OCI-LY3 (cell line): ENCODE measurements at regions not wholly inside any gene's neighbourhood (a gene's known extent, or its start where the extent isn't known, plus 50 kb on each side); places are given as distances from the start of the nearest gene placed in this dataset.

Experiments used
- H2AFZ ChIP-seq: fragments of 200-600, 300-600 bp; shearing (Covaris generic); 2 replicates; pipeline ENCODE4 v1.6.0; 2014; ENCODE audit warnings: antibody characterized with exemption, low read depth, low read length
- H3K27ac ChIP-seq: fragments of 200-600, 300-600 bp; sonication (generic); 2 replicates; pipeline ENCODE4 v1.5.1; 2014; ENCODE audit warnings: mild to moderate bottlenecking, low read length, moderate library complexity, mixed read lengths
- H3K27me3 ChIP-seq: fragments of 200-600, 300-600 bp; sonication (generic); 2 replicates; pipeline ENCODE4 v1.6.1; 2014; ENCODE audit warnings: low read depth, low read length, mixed read lengths
- H3K36me3 ChIP-seq: fragments of 200-600, 300-600 bp; sonication (generic); replicated peaks from 2 replicates; pipeline ENCODE3; 2014; ENCODE audit warnings: low read depth, low read length, mixed read lengths
- H3K4me1 ChIP-seq: fragments of 300-600, 200-600 bp; sonication (generic); 2 replicates; pipeline ENCODE4 v1.6.1; 2014; ENCODE audit warnings: low read length, mixed read lengths
- H3K4me2 ChIP-seq: fragments of 200-600, 300-600 bp; sonication (generic); 2 replicates; pipeline ENCODE4 v1.6.1; 2014; ENCODE audit warnings: low read length, mixed read lengths
- H3K4me3 ChIP-seq: fragments of 300-600, 200-600 bp; sonication (generic); 2 replicates; pipeline ENCODE4 v1.5.1; 2014; ENCODE audit warnings: antibody characterized with exemption, mild to moderate bottlenecking, low read length, moderate library complexity
- H3K79me2 ChIP-seq: fragments of 300-600, 200-600 bp; shearing (Covaris generic); 2 replicates; pipeline ENCODE4 v1.6.1; 2014; ENCODE audit warnings: mild to moderate bottlenecking, low read length, mixed read lengths
- H3K9ac ChIP-seq: fragments of 300-600, 200-600 bp; shearing (Covaris generic); 2 replicates; pipeline ENCODE4 v1.6.0; 2014; ENCODE audit warnings: mild to moderate bottlenecking, low read length, moderate library complexity
- H3K9me3 ChIP-seq: fragments of 200-600, 300-600 bp; shearing (Covaris generic); 2 replicates; pipeline ENCODE4 v1.6.1; 2014; ENCODE audit warnings: low read length, mixed read lengths; ENCODE audit not compliant: insufficient read depth
- H4K20me1 ChIP-seq: fragments of 200-600, 300-600 bp; sonication (generic); 2 replicates; pipeline ENCODE4 v1.6.1; 2016; ENCODE audit warnings: low read length, mixed read lengths; ENCODE audit not compliant: insufficient read depth
- CTCF ChIP-seq: fragments of 200-600, 300-600 bp; sonication (generic); IDR thresholded peaks from 2 replicates; pipeline ENCODE4 v1.5.1; 2014; ENCODE audit warnings: antibody characterized with exemption, low read length, low read depth
- EZH2phosphoT487 ChIP-seq: fragments of 200-600 bp; shearing (Covaris generic); IDR thresholded peaks from 2 replicates; pipeline ENCODE4 v1.6.1; 2018; ENCODE audit warnings: antibody characterized with exemption, mixed run types, low read depth

GRCh38 chr3:159513444-159513843 is 475.2 kb upstream of the IL12A start:
- no peaks in the 10 kb centered on the region for H3K79me2 ChIP-seq
- H3K27me3 ChIP-seq: no peaks in the 10 kb centered on the region; the same call in 1 of the 2 replicates
- no peak overlapping the region for H3K4me2 ChIP-seq
- TF ChIP-seq EZH2phosphoT487: no peak
- TF ChIP-seq CTCF: no peak
- no peaks in the 10 kb centered on the region for H3K36me3 ChIP-seq
- H3K9me3 ChIP-seq: no peaks in the 10 kb centered on the region
- H3K4me1 ChIP-seq: no peaks in the 10 kb centered on the region
- H3K4me3 ChIP-seq: no peak overlapping the region
- no peaks in the 10 kb centered on the region for H4K20me1 ChIP-seq
- H3K27ac ChIP-seq: no peak overlapping the region
- no peak overlapping the region for H2AFZ ChIP-seq
- no peak overlapping the region for H3K9ac ChIP-seq

GRCh38 chr3:159513867-159514380 is 474.7 kb upstream of the IL12A start:
- no peak overlapping the region for H3K27ac ChIP-seq
- H3K9ac ChIP-seq: no peak overlapping the region
- no peak overlapping the region for H3K4me3 ChIP-seq
- no peaks in the 10 kb centered on the region for H3K4me1 ChIP-seq
- H3K9me3 ChIP-seq: no peaks in the 10 kb centered on the region
- no peaks in the 10 kb centered on the region for H3K79me2 ChIP-seq
- no peaks in the 10 kb centered on the region for H4K20me1 ChIP-seq
- no peak overlapping the region for H3K4me2 ChIP-seq
- no peak overlapping the region for H2AFZ ChIP-seq
- no peaks in the 10 kb centered on the region; the same call in 1 of the 2 replicates for H3K27me3 ChIP-seq
- no peaks in the 10 kb centered on the region for H3K36me3 ChIP-seq
- TF ChIP-seq EZH2phosphoT487 (no peak), CTCF (no peak)

- Histone ChIP-seq H3K27ac (no peak overlapping the region), H3K9ac (no peak overlapping the region), H3K4me1 (no peaks in the 10 kb centered on the region), H3K36me3 (no peaks in the 10 kb centered on the region), H3K9me3 (no peaks in the 10 kb centered on the region), H3K27me3 (no peaks in the 10 kb centered on the region; the same call in 1 of the 2 replicates), H3K79me2 (no peaks in the 10 kb centered on the region), H3K4me2 (no peak overlapping the region), H2AFZ (no peak overlapping the region), H4K20me1 (no peaks in the 10 kb centered on the region), H3K4me3 (no peak overlapping the region)
- TF ChIP-seq EZH2phosphoT487 (no peak), CTCF (no peak)
Measured at GRCh38 chr3:159517105-159517504, 471.5 kb upstream of the IL12A start.

GRCh38 chr3:159520638-159521037 is 468.0 kb upstream of the IL12A start:
- no peak overlapping the region for H3K4me2 ChIP-seq
- H3K4me3 ChIP-seq: no peak overlapping the region
- no peak overlapping the region for H3K27ac ChIP-seq
- no peaks in the 10 kb centered on the region for H3K79me2 ChIP-seq
- H3K9ac ChIP-seq: no peak overlapping the region
- no peak overlapping the region for H2AFZ ChIP-seq
- H3K27me3 ChIP-seq: no peaks in the 10 kb centered on the region; the same call in 1 of the 2 replicates
- H4K20me1 ChIP-seq: no peaks in the 10 kb centered on the region
- H3K9me3 ChIP-seq: no peaks in the 10 kb centered on the region
- TF ChIP-seq EZH2phosphoT487 (no peak), CTCF (no peak)
- no peaks in the 10 kb centered on the region for H3K36me3 ChIP-seq
- no peaks in the 10 kb centered on the region for H3K4me1 ChIP-seq
